GM19239 (cell line): ENCODE measurements at regions not wholly inside any gene's neighbourhood (a gene's known extent, or its start where the extent isn't known, plus 50 kb on each side); places are given as distances from the start of the nearest gene placed in this dataset.
A peak's percentile ranks its signal among the peaks of the same experiment; 100 is the strongest.

Experiments used
- DNase-seq: peaks from one replicate; pipeline ENCODE4 v3.0.0; 2011; ENCODE audit warnings: low spot score; ENCODE audit not compliant: insufficient read length
- FAIRE-seq: peaks from 2 replicates; lab custom pipeline; 2011; peaks lifted over from hg19 to GRCh38; lab: Jason Lieb, UNC

DNA sequence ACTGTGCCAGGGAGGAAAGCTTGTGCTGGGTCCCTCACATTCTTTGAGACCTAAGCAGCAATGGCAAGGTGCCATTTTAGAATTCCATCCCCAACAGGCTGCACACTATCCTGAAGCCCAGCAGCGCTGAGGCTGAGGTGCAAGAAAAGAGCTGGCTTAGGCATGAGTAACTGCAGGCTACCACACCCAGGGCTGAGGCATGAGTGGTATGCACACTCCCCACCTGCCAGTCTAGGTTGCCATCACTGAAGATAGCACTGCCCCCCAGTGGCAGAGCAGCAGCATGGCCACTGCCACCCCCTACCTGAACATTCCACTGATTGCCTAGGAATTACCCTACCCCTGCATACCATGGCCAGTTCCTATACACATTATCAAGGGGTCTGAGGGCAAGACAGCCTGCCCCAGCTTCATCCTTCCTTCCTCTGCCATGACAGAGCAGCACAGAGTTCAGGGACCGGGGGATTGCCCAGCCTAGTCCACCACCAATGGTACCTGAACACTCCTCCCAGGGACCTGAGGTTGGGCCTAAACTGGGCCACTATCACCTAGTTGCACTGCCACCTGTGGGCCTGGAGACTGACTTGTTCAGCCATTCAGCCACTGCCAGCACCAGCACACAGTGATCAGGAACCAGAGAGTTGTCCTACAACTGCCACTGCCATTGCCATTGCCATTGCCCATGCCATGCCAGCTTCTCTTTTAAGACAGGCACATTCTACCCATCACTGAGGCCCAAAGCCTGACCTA, 129.8 kb downstream of the SATB1 start:
- FAIRE-seq = peak; percentile 74

DNA sequence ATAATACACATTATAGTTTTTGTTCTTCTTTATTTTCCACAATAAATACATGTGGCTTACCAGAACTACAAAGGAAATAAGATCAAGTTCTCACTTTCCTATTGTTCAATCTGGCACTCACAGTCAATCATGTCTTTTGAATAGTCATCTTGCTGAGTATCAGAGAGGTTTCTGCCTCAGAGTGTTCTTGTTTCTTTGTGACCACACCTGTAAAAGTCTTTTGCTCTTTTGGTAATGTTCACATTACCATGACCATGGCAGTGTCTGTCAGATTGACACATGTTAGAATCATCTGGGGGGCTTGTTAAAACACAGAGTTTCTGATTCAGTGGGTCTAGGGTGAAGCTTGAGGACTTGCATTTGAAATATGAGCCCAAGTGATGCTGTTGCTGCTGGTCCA, 135.0 kb downstream of the SATB1 start:
- no peak for FAIRE-seq
- no peak for DNase-seq

More for the DNA sequence above, 129.8 kb downstream of the SATB1 start:
- DNase-seq = peak; percentile 23

DNA sequence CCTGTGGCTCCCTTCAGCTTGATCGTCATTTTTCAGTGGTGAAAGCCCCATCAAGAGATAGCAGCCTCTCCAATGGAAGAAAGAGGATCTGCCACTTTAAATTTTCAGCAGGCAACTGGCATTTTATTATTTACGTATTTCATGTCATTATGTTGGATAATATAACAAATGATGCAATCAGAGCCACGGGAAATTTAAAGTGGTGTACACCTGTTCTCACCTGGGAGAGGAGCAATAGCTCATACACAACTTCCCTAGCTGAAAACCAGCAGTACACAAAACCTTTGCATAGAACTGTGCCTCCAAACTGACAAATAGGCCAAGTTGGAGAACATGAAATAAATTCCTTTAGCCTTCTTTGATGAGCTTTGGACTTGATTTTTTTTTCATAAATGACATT, 136.9 kb downstream of the SATB1 start:
- no peak for DNase-seq
- no peak for FAIRE-seq

DNA sequence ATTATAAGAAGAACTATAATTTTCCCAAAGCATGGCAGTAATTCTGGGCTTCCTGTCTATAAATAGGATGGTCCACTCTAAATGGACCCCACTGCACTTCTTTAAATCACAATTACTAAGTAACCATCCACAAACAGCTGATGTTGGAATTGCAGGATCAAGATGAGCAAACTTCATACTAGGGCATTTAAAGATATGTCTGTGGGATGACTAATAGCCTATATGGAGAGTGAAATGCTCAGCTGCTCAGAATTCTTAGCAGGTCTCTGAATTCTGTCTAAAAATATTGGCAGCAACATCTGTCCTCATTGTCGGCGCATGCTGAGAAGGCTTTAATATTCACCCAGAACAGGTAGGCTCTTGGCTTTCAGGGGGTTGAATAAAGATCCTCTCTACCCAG, 140.4 kb downstream of the SATB1 start:
- no peak for FAIRE-seq
- no peak for DNase-seq

DNA sequence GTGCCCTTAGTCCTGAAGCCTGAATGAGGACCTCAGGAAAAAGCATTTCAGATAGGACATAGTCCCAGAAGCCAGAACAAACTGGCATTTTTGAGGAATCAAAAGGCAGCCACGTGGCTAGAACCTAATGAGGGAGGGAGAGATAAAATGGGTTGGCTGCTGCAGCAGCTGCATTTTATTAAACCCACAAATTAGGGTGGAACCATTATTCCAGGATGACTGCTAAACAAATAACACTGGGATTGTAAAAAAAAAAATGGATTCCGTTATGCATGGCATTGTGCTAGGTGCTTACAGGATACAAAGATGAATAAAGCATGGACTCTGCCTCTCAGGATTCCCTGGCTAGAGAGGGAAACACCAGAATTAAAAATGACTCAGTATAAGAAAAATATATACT, 141.5 kb downstream of the SATB1 start:
- FAIRE-seq (no peak), DNase-seq (no peak)

DNA sequence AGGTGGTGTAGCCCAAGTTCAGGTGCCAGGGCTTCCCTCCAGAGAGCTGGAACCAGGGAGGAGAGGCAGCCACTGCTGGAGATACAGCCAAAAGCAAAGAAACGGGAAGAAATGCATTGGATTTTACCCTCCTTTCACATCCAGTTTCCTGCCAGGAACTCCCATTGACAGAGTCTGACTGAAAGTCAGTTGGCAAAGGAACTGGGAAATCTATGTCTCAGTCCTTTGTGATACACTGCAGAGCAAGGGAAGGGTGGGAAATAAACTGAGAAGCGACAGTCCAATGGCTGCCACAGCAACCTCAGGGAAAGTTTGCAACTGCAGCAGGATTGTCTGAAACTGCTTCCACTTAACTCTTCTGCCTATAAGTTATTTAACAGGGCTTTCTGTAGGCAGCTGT, 142.6 kb downstream of the SATB1 start:
- DNase-seq = no peak
- no peak for FAIRE-seq

DNA sequence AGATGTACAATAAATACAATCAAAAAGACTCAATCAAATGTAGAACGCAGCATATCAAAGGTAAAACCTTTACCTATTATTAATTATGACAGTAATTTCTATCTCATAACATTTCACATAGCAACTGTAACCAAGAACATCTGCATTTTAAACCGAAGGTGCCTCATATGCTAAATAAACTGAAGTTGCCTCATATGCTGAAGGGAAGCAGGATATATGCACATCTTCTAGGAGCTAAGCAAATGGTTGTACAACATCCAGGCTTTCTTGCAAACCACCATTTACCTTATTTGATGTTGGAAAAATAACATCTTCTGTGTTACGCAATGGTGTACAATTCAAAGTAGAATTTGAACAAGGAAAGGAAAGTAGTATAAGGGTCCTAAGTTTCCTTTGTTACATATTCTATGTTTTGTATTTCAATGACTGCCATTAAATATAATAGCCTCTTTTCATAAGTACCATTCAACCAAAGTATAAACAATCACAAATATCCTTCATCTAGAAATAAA, 145.9 kb downstream of the SATB1 start:
- FAIRE-seq (no peak), DNase-seq (no peak)

DNA sequence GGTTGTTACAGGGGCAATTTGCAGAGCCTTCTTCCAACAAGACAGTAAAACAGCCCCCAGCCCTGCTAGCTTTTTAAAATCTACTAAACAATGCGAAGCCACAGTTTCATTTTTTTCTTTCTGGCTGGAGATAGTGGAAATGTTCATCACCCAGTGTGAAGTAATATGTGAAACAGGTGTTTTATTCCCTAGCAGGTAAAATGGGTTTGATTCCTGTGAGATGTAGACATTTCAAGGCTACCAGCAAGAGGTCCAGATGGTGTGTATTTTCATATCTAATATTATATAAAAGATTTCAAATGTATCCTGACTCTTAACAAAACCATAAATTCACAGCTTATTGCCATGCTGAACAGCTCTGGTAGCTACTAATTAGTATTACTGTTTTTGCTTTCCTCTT, 160.3 kb downstream of the SATB1 start:
- DNase-seq = no peak
- no peak for FAIRE-seq

DNA sequence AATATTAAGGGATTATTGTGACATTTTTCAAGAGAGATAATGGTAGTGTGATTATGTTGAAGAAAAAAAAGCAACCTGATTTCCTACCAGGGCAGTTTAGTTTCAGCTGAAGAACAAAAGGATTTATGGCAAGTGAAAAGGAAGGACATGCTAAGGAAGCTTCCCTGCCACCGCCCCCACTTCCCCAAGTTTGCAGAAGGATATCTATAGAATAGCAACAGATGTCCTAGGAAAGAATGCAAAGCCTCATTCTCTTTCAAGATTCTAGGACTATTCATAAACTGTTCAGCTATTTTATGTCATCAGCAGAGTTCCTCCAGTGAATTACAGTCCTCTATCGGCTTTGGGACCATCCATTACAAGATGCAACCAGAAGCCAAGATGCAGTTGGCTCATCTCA, 160.8 kb downstream of the SATB1 start:
- FAIRE-seq (no peak), DNase-seq (no peak)

DNA sequence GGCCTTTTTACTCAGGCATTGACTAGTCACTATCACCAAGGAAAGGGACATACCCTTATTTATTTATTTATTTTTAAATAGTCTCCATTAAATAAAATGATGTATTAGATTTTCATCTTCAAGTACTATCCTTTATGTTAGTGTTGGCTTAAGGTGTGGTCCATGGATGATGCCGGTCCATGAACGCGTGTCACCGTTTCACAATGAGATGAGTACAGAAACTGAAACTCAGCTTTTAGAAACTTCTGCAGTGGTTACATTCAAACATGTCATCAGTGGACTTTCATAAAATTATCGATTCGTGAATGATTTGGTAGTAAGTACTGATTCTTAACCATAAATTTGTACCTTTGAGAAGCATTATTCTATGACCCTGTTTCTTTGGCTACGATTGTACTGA, 166.6 kb downstream of the SATB1 start:
- no peak for FAIRE-seq
- no peak for DNase-seq

DNA sequence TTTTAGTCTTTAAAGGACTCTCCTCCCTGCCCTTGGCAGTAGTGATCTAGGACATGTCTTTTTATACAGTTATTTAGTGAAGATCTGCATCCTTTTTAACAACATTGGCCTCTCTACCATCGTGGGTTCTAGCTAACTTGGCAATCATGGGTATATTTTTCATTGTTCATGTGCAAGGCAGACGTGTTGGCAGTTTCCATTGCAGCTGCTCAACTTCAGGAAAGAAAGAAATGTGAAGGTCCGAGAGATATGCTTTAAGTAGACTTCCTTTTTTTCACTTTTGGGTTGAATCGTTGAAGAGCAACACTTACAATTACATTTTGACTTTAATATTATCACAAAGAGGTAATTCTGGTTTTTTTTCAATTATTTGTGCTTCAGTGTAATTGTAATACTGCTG, 172.6 kb downstream of the SATB1 start:
- no peak for DNase-seq
- no peak for FAIRE-seq

DNA sequence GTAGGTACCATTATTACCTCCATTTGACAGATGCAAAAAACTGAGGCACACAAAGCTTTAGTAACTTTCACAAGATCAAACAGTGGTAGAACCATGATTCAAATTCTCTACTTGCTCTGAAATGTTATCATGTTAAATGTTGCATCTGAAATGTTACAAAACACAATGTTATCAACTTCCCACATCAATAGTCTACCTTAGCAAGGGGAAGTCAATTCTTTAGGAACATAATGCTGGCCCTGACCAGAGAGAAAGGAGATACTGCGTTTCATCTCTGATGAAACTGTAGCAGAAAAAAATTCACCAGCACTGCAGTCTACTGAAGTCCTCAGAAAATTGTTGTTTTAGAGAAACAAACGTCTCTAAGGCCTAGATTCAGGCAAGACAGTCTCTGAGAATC, 174.1 kb downstream of the SATB1 start:
- no peak for FAIRE-seq
- DNase-seq = no peak

DNA sequence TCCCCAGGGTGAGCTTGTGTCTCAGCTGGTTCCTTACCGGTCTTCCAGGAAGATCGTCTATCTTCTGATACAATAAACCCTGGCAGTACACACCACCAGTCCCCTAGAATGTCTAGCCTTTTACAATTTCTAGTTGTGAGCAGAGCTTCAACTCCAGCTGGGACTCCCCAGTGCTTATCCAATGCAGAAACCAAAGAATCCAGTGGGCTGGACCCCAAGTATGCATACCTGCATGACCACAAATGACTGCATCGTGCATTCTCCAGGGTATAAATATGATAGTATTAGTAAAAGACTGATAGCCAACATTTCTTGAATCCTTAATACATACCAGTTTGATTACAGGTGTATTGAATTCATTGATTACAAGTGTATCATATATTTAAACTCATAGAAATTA, 176.0 kb downstream of the SATB1 start:
- DNase-seq (no peak), FAIRE-seq (no peak)

DNA sequence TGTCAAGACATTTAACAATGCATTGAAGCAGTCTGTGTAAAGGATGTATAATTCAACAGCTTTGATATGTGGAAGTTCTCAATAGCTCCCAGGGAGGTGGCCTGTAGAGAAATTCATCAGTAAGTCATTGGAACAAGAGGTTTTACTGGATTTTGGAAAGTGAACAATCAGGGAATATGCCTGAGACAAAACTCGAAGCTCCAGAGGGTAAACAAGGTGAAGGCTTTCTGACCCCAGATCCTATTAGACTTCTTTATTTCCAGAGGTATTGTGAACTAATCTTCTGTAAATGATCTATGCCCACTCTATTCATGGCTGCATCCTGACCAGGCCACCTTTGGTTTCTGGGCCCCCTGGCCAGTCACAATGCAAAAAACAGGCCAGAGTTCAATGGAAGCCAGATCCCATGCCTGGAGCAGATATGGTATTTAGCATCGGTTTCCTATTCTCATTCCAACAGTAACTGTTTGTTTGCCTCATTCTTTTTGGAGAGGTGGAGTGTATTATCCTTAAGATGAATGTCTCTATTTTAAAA, 177.3 kb downstream of the SATB1 start:
- FAIRE-seq (no peak), DNase-seq (no peak)

DNA sequence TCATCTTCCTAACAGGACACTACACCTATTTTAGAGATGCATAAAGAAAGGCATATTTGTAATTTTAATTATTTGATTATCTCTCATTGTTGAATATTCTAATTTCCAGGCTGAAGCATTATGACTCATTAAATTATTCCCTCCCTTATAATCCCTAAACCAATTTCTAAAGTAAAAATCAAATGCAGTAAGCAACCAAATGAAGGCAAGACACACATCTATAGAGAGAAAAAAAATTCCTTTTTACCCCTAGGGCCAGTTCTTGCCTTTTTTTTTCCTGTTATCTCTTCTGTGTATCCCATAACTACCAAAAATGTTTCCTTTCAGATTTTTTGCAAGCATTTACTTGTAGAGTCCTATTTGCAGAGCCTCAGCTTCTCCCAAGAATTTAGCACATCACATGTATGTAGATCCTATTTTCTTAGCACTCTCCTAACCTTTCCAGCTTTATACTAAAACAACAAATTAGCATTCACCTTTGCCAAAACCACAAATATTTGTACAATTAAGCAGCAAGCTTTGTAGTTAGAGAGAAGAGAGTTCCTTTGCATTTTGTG, 177.9 kb downstream of the SATB1 start:
- FAIRE-seq (no peak), DNase-seq (no peak)

DNA sequence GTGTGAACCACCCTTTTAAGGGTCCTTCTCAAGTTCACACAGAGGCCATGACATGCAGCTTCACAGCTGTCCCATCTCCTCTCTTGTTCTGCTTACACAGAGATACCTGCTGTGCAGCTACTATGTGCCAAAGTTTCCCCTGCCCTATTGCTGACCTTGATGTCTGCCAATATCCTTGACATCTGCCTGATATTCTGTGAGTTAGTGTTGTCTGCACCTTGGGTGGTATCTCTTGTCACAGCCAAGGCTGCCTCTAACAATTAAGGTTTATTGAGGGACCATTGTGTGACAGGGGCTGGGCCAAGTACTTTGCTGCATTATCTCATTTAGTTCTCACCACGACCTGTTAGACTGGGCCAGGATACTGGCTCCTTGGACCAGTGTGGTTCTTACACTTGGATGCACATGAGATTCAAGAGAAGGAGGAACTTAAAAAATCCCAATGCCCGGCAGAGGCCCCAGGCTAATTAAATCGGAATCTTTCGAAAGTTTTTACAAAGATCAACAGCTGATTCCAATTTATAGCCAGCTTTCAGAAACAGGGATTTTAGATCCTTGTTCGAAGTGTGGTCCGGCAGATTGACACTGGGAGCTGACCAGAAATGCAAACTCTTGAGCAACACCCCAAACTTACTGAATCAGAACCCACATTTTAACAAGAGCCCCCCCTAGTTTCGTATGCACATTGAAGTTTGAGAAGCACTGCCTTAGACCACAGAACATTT, 178.6 kb downstream of the SATB1 start:
- no peak for FAIRE-seq
- no peak for DNase-seq

DNA sequence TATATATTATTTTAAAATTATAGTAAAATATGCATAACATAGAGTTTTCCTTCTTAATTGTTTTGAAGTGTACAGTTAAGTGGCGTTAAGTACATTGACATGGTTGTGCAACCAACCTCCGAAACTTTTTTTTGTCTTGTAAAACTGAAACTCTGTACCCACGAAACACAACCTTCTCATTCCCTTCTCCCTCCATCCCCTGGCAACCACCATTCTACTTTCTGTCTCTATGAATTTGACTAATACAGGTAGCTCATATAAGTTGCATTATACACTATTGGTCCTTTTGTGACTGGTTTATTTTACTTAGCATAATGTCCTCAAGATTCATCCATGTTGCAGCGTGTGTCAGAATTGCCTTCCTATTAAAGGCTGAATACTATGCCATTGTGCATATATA, 179.4 kb downstream of the SATB1 start:
- FAIRE-seq = no peak
- DNase-seq = no peak

DNA sequence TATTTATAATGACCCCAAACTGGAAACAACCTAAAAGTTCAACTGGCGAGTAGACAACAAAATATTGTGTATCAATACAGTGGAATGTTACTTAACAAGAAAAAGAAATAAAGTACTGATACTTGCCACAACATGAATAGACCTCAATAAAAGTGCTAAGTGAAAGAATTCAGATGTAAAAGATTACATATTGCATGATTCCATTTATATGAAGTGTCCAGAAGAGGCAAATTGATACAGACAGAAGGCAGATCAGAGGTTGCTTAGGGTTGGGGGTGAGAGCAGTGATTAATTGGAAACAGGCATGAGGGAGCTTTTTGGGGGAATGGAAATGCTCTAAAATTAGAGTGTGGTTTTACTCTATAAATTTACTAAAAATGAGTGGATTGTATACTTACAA, 183.3 kb downstream of the SATB1 start:
- FAIRE-seq (no peak), DNase-seq (no peak)

DNA sequence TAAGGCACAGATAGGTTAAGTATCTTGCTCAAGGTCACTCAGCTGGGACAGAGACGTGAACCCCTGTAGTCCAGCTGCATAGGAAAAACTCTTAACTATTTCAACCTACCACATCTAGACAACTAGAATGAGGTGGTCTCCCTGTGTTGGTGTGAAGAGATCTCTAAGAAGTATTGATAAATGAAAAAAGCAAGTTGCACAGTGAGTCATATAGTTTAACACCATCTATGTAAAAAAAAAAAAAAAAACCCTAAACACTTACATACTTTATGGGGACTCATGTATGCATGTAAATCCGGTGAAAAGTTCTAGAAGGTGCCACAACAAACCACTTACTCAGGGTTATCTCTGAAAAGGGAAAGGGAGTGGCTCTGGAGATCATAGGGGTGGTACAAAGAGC, 185.5 kb downstream of the SATB1 start:
- DNase-seq (no peak), FAIRE-seq (no peak)

DNA sequence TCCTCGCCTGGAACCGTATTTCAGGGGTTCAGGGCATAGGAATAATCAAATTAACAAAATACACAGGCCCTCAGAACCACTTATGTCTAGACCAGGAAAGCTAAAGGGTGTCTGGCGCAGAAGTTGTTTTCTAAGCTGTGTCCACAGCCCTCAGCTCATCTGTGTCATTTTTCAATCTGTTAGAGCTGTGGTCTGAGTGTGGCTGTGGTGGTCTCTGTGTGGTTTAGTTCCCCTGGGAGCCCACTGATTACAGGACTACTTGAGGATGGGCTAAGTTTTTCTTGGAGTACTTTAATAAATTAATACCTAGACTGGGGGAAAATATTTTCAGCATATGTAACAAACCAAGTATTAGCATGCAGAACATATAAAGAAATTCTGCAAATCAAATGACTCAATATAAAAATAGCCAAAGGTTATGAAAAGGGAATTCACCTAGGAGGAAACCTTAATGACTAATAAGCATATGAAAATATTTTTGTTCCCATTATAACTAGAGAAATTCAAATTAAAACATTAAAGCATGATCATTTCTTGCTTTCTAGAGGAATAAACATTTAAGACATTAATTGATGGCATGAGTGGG, 186.3 kb downstream of the SATB1 start:
- DNase-seq = no peak

DNA sequence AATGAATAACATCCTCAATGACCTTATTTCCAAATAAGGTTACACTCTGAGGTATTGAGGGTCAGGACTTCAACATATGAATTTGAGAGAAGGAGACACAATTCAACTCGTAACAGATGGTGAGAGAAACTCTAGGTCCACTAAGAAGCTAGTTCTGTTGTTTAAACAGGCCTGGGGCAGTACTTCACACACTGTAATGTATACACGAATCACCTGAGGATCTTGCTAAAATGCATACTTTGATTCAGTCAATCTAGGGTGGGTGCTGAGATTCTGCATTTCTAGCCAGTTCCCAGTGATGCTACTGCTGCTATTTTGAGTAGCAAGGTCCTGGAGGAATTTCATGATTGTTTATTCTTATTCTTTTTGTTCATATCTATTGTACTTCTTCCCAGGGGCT, 186.8 kb downstream of the SATB1 start:
- DNase-seq (no peak), FAIRE-seq (no peak)

More for the DNA sequence above, 186.3 kb downstream of the SATB1 start:
- no peak for FAIRE-seq
